Kidney epithelial cell (primary cell): ENCODE measurements at regions not wholly inside any gene's neighbourhood (a gene's known extent, or its start where the extent isn't known, plus 50 kb on each side); places are given as distances from the start of the nearest gene placed in this dataset.

Experiments
- DNase-seq: peaks from one replicate; pipeline ENCODE4 v3.0.0-alpha.2; 2010; ENCODE audit warnings: low read depth
- H3K27me3 ChIP-seq: 2 replicates; pipeline ENCODE4 v1.6.0; 2011; ENCODE audit warnings: low read length; ENCODE audit not compliant: control insufficient read depth, insufficient read depth
- H3K36me3 ChIP-seq: 2 replicates; pipeline ENCODE4 v1.5.1; 2011; ENCODE audit warnings: low read length; ENCODE audit not compliant: control insufficient read depth, insufficient read depth
- H3K4me3 ChIP-seq: 2 replicates; pipeline ENCODE4 v1.5.1; 2011; ENCODE audit warnings: low read depth, mild to moderate bottlenecking, control low read depth, low read length
- CTCF ChIP-seq: IDR thresholded peaks from 2 replicates; pipeline ENCODE4 v1.5.1; 2011; ENCODE audit warnings: mild to moderate bottlenecking, moderate library complexity, low read length, control low read depth, inconsistent platforms; ENCODE audit not compliant: insufficient read depth, poor library complexity, severe bottlenecking

- no peaks in the 10 kb centered on the region for H3K36me3 ChIP-seq
- TF ChIP-seq CTCF, result no peak
- H3K4me3 ChIP-seq, result no peak overlapping the region
- DNase-seq, result no peak
- H3K27me3 ChIP-seq, result no peaks in the 10 kb centered on the region
Observed at GRCh38 chr14:35456261-35456660, 51.7 kb upstream of the NFKBIA start.

- no peak for TF ChIP-seq CTCF
Observed at GRCh38 chr14:35458442-35458841, 53.9 kb upstream of the NFKBIA start.

GRCh38 chr14:35459776-35460175, 55.2 kb upstream of the NFKBIA start:
- Histone ChIP-seq H3K27me3 (no peaks in the 10 kb centered on the region), H3K36me3 (no peaks in the 10 kb centered on the region), H3K4me3 (no peak overlapping the region)
- TF ChIP-seq CTCF, result no peak
- no peak for DNase-seq

More at GRCh38 chr14:35458442-35458841, 53.9 kb upstream of the NFKBIA start:
- Histone ChIP-seq H3K27me3 (no peaks in the 10 kb centered on the region), H3K4me3 (no peak overlapping the region), H3K36me3 (no peaks in the 10 kb centered on the region)
- DNase-seq, result no peak

- H3K4me3 ChIP-seq, result no peak overlapping the region
- DNase-seq, result peak; percentile 9
- no peaks in the 10 kb centered on the region for H3K27me3 ChIP-seq
- no peak for TF ChIP-seq CTCF
- no peaks in the 10 kb centered on the region for H3K36me3 ChIP-seq
Observed at GRCh38 chr14:35470755-35471154, 63.2 kb upstream of the INSM2 start.

- Histone ChIP-seq H3K27me3 (no peaks in the 10 kb centered on the region), H3K4me3 (no peak overlapping the region), H3K36me3 (no peaks in the 10 kb centered on the region)
- no peak for TF ChIP-seq CTCF
- DNase-seq, result no peak
Observed at GRCh38 chr14:35471803-35472202, 62.2 kb upstream of the INSM2 start.

- H3K27me3 ChIP-seq, result no peaks in the 10 kb centered on the region
- no peaks in the 10 kb centered on the region for H3K36me3 ChIP-seq
- DNase-seq, result no peak
- H3K4me3 ChIP-seq, result no peak overlapping the region
- TF ChIP-seq CTCF, result no peak
Observed at GRCh38 chr14:35474323-35474722, 59.6 kb upstream of the INSM2 start.
